ENCODE measurements at regions not wholly inside any gene's neighbourhood (a gene's known extent, or its start where the extent isn't known, plus 50 kb on each side); places are given as distances from the start of the nearest gene placed in this dataset.

- TF ChIP-seq CTCF (IDR thresholded peaks at IDR 0.05) (no peak), POLR2A (IDR thresholded peaks at IDR 0.05) (no peak), POLR2AphosphoS5 (IDR thresholded peaks at IDR 0.05) (no peak)
Observed at GRCh38 chr2:100192300-100192699, 49.9 kb upstream of the AFF3 start.

Measured in breast epithelium (tissue), 3 donors.